ENCODE measurements at regions not wholly inside any gene's neighbourhood (a gene's known extent, or its start where the extent isn't known, plus 50 kb on each side); places are given as distances from the start of the nearest gene placed in this dataset.

DNA sequence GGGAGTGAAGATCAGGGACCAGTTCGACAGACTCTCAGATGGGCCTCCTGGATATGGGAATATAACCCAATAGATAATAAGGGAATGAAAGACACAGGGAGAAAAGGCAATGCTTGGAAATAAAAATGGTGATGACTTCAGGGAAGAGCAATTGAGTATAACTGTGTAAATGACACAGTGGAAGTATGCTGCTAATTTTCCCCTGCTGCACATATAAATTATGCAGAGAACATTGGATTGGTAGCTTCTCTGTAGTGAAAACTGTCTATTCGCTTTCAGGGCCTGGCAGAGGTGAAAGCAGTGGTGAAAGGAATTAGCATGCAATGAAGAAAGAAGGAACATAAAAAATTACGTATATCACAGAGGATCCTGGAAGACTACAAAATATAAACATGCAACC, 398.2 kb upstream of the CDH2 start:
- Mint-ChIP-seq H3K4me1 (ENCODE audit: low read depth) (no peaks in the 10 kb centered on the region), H3K4me3 (no peak overlapping the region), H3K9me3 (peaks cover 14% of the 10 kb centered on the region), H3K27me3 (no peaks in the 10 kb centered on the region), H3K36me3 (ENCODE audit: low read depth) (no peaks in the 10 kb centered on the region), H3K27ac (no peak overlapping the region)
- no peak for DNase-seq

DNA sequence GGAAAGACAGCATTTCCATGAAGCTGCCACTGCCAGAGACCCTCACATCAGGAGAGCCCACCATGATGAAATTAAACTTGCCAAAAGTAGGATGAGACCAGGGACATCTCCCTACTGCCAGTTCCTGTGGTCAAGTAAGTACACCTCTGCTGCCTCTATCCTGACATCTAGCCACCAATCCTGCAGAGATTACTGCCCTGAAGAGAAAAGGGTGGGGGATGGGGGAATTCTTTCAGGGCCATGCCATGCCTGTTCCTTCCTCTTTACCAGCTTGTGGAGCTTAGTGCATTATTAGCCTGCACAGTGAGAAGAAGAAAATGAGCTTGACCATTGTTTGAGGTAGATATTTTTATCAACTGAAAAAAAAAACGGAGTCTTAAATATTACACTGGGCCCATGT, 397.2 kb upstream of the CDH2 start:
- Mint-ChIP-seq H3K27me3 (no peaks in the 10 kb centered on the region), H3K9me3 (peaks cover 13% of the 10 kb centered on the region), H3K4me3 (no peak overlapping the region), H3K4me1 (ENCODE audit: low read depth) (no peaks in the 10 kb centered on the region), H3K36me3 (ENCODE audit: low read depth) (no peaks in the 10 kb centered on the region), H3K27ac (no peak overlapping the region)
- no peak for DNase-seq

DNA sequence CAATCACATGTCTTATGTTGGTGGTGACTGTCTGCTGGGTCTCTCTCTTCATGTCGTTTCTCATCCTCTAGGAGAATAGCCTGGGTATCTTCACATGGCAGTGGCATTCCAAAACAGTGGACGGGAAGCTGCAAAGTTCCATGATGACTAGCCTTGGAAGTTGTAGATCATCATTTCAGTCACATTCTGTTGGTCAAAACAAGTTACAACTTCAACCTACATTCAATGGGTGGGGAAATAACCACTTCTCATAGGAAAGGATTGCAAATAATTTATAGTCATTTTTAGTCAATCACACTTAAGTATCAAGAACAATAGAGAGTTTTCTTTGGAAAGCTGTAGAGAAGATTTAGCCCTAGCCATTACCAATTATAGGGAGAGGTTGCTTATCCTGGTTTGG, 395.0 kb upstream of the CDH2 start:
- Mint-ChIP-seq H3K27ac (no peak overlapping the region), H3K9me3 (peaks cover 11% of the 10 kb centered on the region), H3K36me3 (ENCODE audit: low read depth) (no peaks in the 10 kb centered on the region), H3K4me3 (no peak overlapping the region), H3K4me1 (ENCODE audit: low read depth) (no peaks in the 10 kb centered on the region), H3K27me3 (no peaks in the 10 kb centered on the region)
- no peak for DNase-seq

GRCh38 chr18:28560331-28560730, 383.4 kb upstream of the CDH2 start:
- Mint-ChIP-seq H3K36me3 (ENCODE audit: low read depth) (no peaks in the 10 kb centered on the region), H3K27ac (no peak overlapping the region), H3K4me1 (ENCODE audit: low read depth) (no peaks in the 10 kb centered on the region), H3K9me3 (peaks cover 10% of the 10 kb centered on the region), H3K27me3 (no peaks in the 10 kb centered on the region), H3K4me3 (no peak overlapping the region)
- DNase-seq: no peak

DNA sequence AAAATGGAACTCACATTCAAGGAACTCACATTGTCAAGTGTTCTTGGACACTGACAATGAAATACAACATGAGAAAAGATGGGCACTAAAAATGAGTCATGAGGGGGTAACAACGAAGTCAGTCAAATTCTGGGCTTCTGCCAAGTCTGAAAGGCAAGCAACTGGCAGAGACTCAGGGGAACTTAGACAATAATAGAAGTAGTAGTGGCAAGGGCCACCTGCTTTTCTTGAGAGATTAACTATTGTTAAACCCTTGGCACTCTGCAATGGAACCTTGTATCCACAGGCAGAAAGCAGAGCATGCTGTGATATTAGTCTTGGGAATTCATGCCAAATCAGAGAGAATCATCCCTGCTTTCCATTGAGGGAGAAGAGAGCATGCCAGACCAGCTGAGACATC, 382.6 kb upstream of the CDH2 start:
- no peaks in the 10 kb centered on the region for H3K27me3 Mint-ChIP-seq
- H3K4me3 Mint-ChIP-seq: no peak overlapping the region
- no peak for DNase-seq

DNA sequence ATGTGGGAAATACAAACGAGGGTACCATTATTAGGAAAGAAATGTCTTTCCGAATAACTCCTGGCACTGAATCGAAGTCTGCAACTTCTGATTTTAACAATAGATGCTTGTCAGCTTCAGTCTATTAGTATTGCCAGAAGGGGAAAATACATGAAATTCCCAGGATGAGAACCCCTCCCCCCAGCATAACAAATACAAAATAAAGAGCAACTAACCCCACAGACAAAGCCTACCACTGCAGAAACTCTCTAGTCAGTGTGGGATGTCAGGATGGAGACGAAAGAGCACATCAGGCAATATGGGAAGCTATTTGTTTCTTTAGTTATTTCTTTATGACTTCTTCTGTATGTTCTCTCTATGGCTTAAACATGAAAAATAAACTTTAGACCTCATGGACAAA, 365.0 kb upstream of the CDH2 start:
- Mint-ChIP-seq H3K27ac (no peak overlapping the region), H3K27me3 (no peaks in the 10 kb centered on the region), H3K36me3 (ENCODE audit: low read depth) (no peaks in the 10 kb centered on the region), H3K4me3 (no peak overlapping the region), H3K9me3 (peaks cover 19% of the 10 kb centered on the region), H3K4me1 (ENCODE audit: low read depth) (no peaks in the 10 kb centered on the region)
- DNase-seq: no peak

More for the DNA sequence above, 382.6 kb upstream of the CDH2 start:
- Mint-ChIP-seq H3K4me1 (ENCODE audit: low read depth) (no peaks in the 10 kb centered on the region), H3K9me3 (peaks cover 10% of the 10 kb centered on the region), H3K36me3 (ENCODE audit: low read depth) (no peaks in the 10 kb centered on the region), H3K27ac (no peak overlapping the region)

DNA sequence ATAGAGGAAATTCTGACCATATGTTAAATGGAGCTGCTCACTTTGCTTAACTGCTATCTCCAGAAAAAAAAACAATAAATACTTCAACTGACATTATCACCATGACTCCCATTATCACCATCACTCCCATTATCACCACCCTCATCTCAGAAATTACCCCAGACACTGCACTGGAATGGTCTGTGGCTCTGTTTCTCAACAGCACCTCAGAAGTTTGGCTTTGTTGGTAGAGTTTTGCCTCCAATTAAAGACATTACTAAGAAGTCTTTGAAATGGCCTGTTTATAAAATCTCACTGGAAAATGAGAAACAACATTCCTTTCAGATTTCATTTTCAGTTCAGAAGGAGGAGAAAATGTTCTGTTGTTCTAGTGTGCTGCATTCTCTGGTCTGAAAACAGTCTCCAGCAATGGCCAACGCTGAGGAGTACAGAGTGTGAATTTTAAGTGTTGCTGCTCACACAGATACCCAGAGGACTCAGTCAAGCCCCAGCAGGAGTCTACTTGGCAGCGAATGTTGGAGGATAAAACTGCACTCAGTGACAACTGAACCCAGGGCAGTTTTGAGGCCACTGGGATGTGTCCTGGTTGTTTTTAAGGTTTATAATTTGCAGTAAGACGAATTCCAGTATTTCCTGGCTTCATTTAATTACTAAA, 364.5 kb upstream of the CDH2 start:
- Mint-ChIP-seq H3K27me3 (no peaks in the 10 kb centered on the region), H3K9me3 (peaks cover 19% of the 10 kb centered on the region), H3K36me3 (ENCODE audit: low read depth) (no peaks in the 10 kb centered on the region), H3K27ac (no peak overlapping the region), H3K4me3 (no peak overlapping the region), H3K4me1 (ENCODE audit: low read depth) (no peaks in the 10 kb centered on the region)
- no peak for DNase-seq

DNA sequence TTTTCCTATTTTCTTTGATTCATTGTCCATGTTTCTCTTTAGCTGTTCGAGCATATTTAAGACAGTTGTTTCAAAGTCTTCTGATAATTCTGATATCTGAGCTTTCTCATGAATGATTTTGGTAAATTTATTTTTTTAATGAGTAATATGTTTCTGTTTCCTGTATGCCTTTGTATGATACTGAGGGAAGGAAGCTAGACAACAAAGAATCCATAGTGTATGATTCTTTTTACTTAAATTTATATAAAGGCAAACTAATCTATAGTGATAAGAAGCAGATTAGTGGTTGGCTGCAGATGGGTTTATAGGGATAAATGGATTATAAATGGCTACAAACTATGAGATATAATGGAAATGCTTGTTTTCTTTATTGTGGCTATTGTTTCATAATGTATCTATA, 352.7 kb upstream of the CDH2 start:
- H3K36me3 Mint-ChIP-seq (ENCODE audit: low read depth): no peaks in the 10 kb centered on the region
- H3K4me3 Mint-ChIP-seq: no peak overlapping the region
- DNase-seq: no peak

DNA sequence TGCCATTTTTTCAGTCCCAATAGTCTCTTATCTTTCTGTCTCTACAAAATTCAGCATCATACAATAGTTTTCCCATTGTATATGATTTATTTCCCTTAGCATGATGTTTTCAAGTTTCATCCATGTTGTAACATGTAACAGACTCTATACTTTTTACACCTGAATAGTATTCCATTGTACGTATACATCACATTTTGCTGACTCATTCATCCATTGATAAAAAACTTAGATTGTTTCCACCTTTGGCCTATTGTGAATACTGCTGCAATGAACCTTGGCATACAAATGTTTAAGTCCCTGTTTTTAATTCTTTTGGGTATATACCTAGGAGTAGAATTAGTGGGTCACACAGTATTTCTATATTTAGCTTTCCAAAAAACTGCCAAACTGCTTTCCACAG, 349.3 kb upstream of the CDH2 start:
- DNase-seq: no peak
- Mint-ChIP-seq H3K27ac (no peak overlapping the region), H3K36me3 (ENCODE audit: low read depth) (no peaks in the 10 kb centered on the region), H3K4me1 (ENCODE audit: low read depth) (no peaks in the 10 kb centered on the region), H3K4me3 (no peak overlapping the region), H3K9me3 (peaks cover 10% of the 10 kb centered on the region), H3K27me3 (no peaks in the 10 kb centered on the region)

More for the DNA sequence above, 352.7 kb upstream of the CDH2 start:
- no peaks in the 10 kb centered on the region for H3K27me3 Mint-ChIP-seq
- H3K27ac Mint-ChIP-seq: no peak overlapping the region
- peaks cover 4% of the 10 kb centered on the region for H3K9me3 Mint-ChIP-seq
- no peaks in the 10 kb centered on the region for H3K4me1 Mint-ChIP-seq (ENCODE audit: low read depth)

GRCh38 chr18:28523758-28524475, 347.0 kb upstream of the CDH2 start:
- Mint-ChIP-seq H3K36me3 (ENCODE audit: low read depth) (no peaks in the 10 kb centered on the region), H3K4me1 (ENCODE audit: low read depth) (no peaks in the 10 kb centered on the region), H3K27me3 (no peaks in the 10 kb centered on the region), H3K4me3 (no peak overlapping the region), H3K27ac (no peak overlapping the region), H3K9me3 (peaks cover 15% of the 10 kb centered on the region)
- DNase-seq: no peak

- no peak overlapping the region for H3K4me3 Mint-ChIP-seq
- H3K4me1 Mint-ChIP-seq (ENCODE audit: low read depth): no peaks in the 10 kb centered on the region
- no peak overlapping the region for H3K27ac Mint-ChIP-seq
- H3K36me3 Mint-ChIP-seq (ENCODE audit: low read depth): no peaks in the 10 kb centered on the region
- DNase-seq: no peak
- H3K27me3 Mint-ChIP-seq: no peaks in the 10 kb centered on the region
- peaks cover 17% of the 10 kb centered on the region for H3K9me3 Mint-ChIP-seq
Measured at GRCh38 chr18:28522236-28522635, 345.3 kb upstream of the CDH2 start.

- H3K9me3 Mint-ChIP-seq: peaks cover 26% of the 10 kb centered on the region
- no peaks in the 10 kb centered on the region for H3K4me1 Mint-ChIP-seq (ENCODE audit: low read depth)
- H3K27ac Mint-ChIP-seq: no peak overlapping the region
- H3K27me3 Mint-ChIP-seq: no peaks in the 10 kb centered on the region
- H3K4me3 Mint-ChIP-seq: no peak overlapping the region
- no peak for DNase-seq
- H3K36me3 Mint-ChIP-seq (ENCODE audit: low read depth): no peaks in the 10 kb centered on the region
Measured at GRCh38 chr18:28519997-28520396, 343.1 kb upstream of the CDH2 start.

DNA sequence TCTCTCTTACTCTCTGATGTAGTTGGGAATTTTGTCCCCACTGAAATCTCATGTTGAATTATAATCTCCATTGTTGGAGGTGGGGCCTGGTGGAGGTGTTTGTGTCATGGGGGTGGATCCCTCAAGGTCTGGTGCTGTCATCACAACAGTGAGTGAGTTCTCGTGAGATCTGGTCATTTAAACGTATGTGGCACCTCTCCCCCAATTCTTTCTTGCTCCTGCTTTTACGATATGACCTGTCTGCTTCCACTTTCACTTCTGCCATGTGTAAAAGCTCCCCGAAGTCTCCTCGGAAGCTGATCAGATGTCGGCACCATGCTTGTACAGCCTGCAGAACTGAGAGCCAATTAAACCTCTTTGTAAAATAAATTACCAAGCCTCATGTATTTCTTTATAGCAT, 337.8 kb upstream of the CDH2 start:
- DNase-seq: no peak
- Mint-ChIP-seq H3K36me3 (ENCODE audit: low read depth) (no peaks in the 10 kb centered on the region), H3K4me3 (no peak overlapping the region), H3K4me1 (ENCODE audit: low read depth) (no peaks in the 10 kb centered on the region), H3K9me3 (peaks cover 12% of the 10 kb centered on the region), H3K27ac (no peak overlapping the region), H3K27me3 (no peaks in the 10 kb centered on the region)

- no peak overlapping the region for H3K4me3 Mint-ChIP-seq
- no peak for DNase-seq
- H3K9me3 Mint-ChIP-seq: peaks cover 10% of the 10 kb centered on the region
- H3K27ac Mint-ChIP-seq: no peak overlapping the region
- no peaks in the 10 kb centered on the region for H3K36me3 Mint-ChIP-seq (ENCODE audit: low read depth)
- no peaks in the 10 kb centered on the region for H3K4me1 Mint-ChIP-seq (ENCODE audit: low read depth)
- no peaks in the 10 kb centered on the region for H3K27me3 Mint-ChIP-seq
Measured at GRCh38 chr18:28512357-28512756, 335.4 kb upstream of the CDH2 start.

DNA sequence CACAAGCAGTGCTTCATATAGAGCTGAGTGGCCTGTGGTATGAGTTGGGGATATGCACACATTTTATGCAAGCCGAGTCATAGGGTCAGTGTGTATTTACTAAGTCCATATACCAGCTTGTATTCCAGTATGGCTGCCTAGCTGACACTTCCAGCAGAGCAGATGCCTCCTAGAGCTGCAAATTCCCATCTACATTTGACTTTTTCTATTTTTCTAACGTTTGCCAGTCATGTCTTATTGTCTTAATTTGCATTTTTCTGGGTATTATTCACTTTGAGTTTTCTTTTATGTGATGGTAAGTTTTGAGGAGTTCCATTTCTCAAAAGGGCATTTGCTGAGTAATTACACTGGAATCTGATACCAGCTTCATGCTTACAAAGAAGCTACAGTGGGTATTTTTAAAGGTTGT, 334.5 kb upstream of the CDH2 start:
- Mint-ChIP-seq H3K4me1 (ENCODE audit: low read depth) (no peaks in the 10 kb centered on the region), H3K36me3 (ENCODE audit: low read depth) (no peaks in the 10 kb centered on the region), H3K27ac (no peak overlapping the region), H3K9me3 (peaks cover 5% of the 10 kb centered on the region), H3K27me3 (no peaks in the 10 kb centered on the region), H3K4me3 (no peak overlapping the region)
- DNase-seq: no peak
